RPMI7951 (cell line): ENCODE measurements at regions not wholly inside any gene's neighbourhood (a gene's known extent, or its start where the extent isn't known, plus 50 kb on each side); places are given as distances from the start of the nearest gene placed in this dataset.

Source experiments
- DNase-seq: peaks from one replicate; pipeline ENCODE4 v3.0.0-alpha.2; 2012; ENCODE audit warnings: low read depth

DNA sequence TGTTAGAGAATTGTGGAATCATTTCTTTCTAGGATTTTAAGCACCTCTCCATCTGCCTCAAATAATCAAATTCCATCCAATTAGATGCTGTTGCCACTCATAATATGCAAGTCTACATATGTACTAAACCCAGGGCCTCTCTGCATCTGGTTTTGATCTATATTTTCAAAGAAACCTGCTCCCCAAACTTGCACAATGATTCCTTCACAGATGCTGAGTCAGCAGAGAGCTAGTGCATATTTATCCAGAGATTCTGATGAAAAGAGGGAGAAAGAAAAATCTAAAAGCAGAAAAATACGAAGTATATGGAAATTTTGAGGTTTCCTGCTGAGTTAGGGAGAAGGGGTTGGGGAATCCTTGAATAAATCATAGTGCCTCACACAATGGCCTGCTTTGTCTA, 235.1 kb upstream of the RBFOX1 start:
- DNase-seq, result no peak

DNA sequence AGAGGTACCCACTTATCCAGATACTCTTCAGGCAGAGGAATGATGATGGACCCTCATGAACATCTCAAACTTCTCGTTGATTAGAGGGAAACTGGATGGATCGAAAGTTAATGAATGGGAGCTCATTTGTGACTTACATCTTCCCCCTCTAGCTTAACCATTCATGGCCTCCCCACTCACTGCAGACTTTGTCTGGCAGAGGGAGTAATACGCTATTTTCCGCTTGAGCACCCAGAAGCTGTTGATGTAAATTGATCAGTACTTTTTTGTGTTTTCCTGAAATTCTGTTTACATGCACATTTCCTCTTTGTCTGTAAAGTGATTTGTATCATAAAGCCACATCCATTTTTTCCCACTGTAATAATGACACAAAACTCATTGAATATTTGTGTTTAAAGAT, 239.1 kb upstream of the RBFOX1 start:
- no peak for DNase-seq

DNA sequence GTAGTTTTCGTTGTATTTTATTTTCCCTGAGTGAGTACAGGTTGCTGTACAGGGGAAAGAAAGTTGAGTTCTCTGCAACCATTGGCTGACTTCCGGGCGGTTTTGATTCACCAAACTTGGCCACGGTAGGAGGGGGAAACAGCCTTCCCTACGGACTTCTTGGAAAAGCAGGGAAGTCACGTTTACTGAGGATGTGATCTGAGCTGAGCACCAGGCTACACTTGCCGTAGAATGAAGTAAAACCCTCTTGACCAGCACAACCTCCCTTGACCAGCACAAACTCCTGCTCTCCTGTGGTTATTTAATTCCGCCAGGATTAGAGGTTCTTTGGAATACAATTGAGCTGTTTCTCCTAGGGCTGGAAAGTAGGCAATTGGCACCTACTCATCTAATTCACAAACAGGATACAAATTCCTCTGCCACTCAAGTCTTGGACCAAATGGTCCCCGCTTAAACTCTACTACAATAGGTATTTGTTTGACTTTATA, 242.0 kb upstream of the RBFOX1 start:
- no peak for DNase-seq

DNA sequence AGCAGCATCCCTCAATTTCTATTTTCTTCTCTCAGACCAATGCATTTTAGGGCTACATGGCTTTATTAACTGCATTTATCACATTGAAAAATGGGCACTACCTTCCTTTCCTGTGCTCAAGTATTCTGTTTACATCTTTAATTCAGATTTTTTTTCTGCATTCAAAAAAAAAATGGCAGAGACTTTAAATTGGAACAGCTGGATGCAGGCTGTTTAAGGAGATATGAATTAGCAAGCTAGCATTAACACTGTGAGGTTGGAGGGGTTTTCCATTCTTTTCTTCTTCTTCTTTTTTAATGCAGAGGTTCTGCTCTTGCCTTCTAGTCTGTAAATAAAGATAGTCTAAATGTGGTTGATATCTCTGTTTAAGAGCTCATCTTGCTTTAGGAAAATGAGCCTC, 242.9 kb upstream of the RBFOX1 start:
- no peak for DNase-seq

DNA sequence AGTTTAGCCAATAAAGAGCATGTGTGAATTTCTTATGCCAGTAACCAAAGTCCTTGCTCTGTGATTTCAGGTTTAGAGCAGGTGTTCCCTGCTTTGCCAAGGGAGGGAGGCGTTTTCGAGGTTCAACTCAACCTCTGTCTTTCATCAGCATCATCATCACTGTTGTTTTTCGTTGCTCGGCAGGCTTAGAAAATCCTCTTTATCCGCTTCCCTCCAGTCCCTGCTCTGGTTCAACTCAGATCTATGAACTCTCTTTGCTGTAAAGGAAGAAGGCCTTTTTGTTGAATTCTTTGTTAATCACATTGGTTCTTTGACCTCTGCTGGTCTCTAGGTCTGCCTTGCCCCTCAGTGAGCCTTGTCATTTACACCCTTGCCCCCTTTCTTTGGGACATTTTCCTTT, 243.9 kb upstream of the RBFOX1 start:
- DNase-seq, result no peak

DNA sequence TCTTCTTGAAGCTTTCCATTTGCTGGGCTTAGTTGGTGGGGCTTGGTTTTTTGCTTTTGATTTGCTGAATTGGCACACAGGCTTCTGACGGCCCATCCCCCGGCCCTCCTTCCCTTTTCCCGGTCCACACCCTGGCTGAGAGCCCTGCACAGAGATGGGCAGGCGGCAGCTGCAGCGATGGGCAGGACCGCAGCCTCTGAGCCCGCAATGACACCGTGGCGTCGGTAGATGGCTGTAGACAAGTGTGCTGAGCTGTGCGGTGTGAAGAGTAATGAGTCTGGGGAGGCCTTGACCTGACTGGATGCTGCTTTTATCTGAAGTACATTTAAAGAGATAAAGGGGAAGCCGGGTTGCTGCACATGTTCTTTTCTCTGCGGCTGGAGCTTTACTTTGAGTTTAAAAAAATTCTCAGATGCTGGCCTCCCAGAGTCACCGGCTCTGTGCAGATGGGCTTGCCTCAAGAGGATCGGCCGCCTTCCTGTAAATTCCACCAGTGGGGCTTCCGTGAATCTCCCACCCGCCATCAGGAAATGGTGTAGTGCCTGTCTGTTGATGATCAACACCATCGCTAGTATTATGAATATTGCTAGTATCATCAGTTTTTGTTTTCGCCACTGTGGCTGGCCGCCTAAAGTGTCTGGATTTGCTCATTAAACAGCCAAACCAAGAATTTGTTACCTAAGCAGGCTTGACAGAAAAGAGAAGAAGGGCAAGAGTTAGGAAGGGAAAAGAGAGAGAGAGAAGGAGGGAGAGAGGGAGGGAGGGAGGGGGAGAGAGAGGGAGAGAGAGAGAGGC, 245.6 kb upstream of the RBFOX1 start:
- DNase-seq, result no peak

DNA sequence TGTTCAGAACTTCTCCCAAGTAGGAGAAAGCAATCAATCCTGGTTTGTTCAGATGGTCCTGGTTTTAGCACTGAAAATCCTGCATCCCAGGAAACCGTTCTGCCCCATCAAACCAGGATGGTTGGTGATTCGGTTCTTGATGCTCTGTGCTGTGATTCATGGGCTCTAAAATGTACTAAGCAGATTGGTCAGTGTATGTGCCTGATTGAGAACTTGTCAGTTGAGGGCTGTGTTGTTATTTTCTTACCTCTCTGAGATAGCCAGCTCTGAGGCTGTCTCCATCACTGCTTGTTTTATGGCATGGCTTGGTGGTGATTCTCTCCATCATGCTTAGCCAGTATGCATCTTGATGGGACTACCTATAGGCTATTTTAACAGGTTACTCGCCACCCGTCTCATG, 246.9 kb upstream of the RBFOX1 start:
- no peak for DNase-seq

DNA sequence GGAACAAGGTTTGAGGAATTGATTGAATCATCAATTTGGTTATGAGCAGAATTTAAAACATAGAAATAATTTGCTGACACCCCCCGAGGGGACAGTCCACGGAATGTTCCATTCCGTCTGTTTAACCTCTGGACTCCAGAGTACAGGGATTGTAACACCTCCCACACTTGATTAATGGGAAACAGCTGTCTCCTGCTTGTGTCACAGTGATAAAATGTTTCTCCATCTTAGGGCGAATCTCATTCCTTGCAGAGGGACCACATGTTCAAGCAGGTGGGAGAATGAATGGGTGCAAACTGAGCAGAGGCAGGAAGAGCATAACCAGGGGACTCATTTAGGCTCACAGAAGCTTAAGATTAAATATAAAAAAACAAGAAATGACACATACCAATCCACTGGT, 249.5 kb upstream of the RBFOX1 start:
- DNase-seq, result no peak

DNA sequence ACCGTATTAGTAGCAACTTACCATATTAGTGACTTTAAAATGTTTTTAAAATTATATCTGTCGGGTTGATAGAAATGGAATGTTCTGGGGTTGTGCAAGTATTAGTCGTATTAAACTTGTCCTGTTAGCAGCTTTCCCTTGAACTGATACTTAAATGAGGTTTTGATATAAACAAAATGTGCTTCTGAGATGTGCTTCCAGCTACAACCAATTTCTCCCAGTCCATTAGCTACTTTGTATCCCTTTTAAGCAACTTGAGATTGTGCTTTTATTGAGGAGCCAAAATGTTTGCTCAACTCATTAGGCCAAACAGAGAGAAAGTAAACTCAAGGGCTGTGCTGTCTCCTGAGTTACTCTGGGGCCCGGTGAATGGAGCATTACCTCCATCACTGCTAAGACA, 255.0 kb upstream of the RBFOX1 start:
- no peak for DNase-seq

DNA sequence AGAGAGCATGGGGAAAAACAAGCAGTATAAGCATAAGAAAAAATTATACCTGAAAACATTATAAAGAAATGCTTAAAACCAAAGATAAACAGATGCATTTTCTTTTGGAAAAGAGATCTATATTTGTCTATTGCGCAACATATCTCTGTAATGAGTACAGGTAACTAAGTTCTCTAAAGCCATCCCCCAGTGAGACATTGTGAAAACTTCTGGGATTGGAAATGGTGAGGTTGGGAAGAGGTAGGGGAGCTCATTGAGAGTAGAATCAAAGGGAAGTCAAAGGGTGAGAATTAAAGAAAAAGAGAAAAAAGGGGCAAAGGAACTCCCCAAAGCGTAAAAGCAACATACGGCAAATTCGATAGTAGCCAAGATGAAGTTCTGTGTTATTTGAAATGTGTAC, 257.9 kb upstream of the RBFOX1 start:
- no peak for DNase-seq

DNA sequence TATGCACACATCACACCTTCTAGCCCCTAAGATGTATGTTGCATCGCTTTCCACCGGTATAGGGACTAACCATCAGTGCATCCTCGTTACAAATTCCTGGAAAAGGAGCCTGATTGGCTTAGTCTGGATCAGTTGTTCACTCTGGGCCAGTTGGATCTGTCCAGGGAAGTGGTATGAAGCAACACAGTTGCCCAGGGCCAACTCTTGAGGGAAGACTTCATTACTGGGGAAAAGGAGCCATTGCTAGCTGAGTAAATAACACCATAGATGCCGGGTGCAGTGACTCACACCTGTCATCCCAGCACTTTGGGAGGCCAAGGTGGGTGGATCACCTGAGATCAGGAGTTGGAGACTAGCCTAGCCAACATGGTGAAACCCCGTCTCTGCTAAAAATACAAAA, 275.2 kb upstream of the RBFOX1 start:
- DNase-seq, result no peak

DNA sequence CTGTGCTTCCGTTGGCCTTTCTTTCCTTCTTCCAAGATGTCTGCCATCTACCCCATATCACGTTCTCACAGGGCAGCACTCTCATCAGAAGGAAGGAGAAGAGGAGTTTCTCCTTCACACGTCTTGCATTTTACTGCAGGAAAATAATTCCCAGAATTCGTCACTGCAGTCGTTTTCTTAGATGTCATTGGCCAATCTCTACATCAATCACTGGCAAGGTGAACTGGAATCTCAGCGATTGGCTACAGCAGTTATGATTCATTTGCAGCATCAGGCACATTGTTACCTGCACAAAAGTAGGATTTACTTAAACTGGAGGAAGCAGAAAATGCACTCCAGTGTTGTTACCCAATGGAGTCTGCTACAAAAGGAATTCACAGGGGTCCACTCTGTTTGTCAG, 277.2 kb upstream of the RBFOX1 start:
- no peak for DNase-seq

DNA sequence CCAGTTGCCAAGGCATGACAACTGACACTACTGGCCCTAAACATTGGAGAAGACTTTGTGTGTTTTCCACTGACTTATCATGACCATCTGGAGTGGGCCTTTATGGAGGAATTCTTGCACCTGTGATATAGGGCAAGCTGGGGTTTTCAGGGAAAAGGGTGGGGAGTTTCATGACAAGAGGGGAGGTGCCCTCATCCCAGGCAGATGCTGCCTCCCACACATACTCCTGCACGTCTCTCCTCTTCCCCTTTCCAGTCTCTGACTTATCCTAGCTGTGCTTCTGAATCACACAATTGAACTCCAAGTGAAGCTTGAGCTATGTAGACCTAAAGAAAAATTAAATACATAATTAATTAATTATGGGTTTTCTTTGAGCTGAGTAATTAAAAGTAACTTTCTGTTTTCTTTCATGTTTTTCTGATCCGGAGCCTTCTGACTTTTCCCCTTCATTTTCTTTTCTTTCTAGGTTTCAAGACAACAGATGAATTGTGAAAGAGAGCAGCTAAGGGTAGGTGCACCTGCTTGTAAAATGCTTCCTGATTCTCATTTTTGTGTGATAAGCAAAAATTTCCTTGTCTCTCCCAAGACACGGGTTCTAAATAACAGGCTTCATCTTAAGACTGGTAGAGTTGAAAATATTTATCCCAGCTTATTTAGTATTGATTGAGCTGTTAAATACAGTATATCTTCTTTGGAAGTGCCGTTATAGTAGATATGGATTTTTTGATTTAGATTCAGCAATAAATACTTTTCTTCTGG, 280.9 kb upstream of the RBFOX1 start:
- DNase-seq, result no peak

DNA sequence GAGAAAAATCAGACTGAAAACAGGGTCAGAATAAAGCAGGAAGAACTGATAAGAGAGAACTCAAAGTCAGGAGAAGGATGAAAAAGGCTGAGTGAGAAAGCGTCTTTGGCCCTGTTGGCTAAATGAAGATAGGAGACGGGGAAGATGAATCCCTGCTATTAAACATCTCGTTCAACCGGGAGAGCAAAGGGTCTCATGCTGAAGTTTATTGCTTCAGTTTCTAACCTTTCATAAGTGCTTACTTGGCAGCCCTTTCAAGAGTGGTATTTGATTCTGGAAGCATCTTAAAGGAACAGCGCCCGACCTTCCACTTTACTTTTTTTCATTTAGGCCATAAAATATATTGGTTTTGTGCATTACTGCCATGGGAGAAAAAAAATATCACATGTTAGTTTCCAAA, 288.3 kb upstream of the RBFOX1 start:
- no peak for DNase-seq

DNA sequence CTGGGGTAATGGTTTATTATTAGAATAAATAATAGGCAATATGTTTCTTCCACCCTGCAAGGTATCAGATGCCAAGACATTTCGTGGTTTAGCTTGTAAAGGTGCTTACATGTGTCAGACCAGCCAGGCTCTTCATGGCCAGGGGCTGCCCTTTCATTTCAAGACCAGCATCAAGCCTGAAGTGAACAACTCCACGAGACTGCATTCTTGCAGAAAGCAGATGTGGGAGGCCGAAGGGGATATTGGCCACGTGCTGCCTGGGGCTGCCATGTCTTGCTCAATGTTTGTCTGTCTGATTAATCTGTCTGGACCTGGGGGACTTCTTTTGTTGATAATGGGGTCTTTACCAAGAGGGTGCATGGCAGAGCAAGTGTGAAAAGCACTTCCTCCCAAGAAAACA, 294.2 kb upstream of the RBFOX1 start:
- DNase-seq, result no peak

DNA sequence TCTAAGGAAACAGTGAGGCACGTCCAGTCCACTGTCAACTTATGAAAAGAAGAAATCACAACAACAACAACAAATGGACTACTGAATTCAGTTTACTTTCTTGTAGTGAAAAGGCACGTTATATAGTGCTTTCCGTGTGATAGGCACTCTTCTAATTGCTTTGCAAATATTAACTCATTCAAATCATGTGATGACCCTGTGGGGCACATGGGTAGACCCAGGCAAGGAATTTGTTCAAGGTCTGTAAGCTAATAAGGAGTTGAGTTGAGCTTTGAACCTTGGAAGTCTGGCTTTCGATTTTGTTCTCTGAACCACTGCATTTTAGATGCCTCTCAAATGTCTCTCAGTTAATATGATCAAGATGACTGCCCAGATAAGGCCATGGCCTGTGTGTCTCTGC, 295.1 kb upstream of the RBFOX1 start:
- DNase-seq, result no peak

DNA sequence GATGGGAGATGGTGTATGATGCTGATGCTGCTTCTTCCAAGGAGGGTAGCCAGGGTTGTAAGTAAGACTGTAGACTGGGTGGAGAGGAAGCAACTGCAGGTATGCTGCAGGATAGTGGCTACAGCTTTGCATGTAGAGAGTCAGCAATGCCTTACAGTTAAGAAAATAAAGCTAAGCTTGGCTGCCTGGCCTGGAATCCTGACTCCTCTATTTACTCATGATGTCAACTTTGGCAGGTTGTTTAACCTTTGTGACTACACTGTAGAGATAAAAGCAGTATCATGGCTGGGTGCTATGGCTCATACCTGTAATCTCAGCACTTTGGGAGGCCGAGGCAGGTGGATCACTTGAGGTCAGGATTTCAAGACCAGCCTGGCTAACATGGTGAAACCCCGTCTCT, 301.6 kb upstream of the RBFOX1 start:
- DNase-seq, result no peak

DNA sequence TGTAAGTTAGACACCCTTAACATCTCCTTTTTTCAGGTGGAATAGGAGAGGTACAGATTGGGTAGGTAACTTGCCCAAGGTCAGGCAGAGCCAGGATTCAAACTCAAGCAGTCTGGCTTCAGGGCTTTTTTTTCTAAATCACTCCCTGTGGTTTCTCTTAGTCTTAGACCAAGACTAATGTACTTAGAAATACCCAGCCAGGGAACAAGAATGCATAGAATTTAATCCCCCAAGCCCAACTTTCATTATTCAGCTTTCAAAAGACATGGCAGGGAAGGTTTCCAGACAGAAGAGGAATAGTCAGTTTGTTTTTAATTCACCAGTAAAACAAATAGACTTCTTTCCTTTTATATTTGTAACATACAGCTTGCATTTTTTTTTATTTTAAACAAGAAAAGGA, 305.2 kb upstream of the RBFOX1 start:
- DNase-seq, result no peak

DNA sequence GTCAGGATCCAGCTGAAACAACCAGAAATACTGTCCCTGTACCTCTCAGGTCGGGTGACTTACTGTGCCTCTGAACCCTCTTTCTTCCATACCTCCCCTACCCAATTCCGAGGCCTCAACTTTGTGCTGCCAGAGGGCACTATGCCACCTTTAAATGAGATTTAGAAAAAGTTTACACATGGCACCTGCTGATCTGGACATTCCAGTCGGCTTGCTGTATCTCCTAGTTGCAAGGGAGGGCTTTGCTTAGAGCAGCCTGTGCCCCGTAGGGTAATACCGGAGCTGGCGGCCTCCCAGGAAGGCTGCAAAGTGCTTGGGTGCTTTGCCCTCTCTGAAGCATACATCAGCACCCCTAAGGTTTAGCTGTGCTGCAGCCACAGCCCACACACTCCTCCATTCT, 306.0 kb upstream of the RBFOX1 start:
- no peak for DNase-seq

DNA sequence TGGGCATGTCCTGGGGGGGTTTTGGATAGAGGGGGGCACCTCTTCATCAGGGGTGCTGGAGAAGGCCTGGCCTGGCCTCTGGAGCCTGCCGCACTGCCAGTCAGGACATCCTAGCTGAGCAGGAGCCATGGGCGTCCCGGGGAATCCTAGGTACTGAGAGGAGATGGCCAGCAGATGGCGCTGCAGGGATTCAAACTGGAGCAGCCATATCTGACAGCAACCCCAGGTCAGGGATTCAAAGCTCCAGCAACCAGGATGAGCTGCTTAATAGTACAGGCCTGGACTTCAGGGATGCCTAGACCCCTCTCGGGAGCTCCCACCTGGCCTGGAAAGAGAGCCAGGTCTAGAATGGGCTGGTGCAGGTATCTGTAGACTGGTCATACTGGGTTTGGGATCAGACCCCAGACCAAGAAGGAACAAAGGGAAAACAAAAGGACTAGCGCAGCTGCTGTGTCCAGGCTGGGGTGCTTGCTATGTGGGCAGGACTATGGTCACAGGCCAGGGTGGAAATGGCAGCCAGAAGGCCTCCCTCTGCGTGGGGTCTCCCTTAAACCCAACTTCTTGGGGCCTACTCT, 306.9 kb upstream of the RBFOX1 start:
- peak; percentile 10 for DNase-seq

DNA sequence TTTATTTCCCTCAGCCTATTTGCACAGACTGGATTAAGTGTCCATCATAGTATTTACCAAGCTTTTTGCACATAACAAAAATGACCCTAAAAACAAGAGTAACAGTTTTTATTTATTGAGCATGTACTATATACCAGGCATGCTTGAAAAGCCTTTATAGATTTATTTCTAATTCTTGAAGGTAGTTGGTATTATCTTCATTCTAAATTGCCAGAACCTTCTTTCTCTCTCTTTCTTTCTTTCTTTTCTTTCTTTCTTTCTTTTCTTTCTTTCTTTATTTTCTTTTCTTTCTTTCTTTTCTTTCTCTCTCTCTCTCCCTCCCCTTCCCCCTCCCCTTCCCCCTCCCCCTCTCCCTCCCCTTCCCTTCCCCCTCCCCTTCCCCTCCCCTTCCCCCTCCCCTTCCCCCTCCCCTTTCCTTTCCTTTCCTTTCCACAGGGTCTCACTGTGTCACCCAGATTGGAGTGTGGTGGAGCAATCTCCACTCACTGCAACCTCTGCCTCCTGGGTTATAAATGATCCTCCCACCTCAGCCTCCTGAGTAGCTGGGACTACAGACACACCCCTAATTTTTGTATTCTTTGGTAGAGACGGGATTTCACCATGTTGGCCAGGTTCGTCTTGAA, 310.9 kb upstream of the RBFOX1 start:
- DNase-seq, result no peak

DNA sequence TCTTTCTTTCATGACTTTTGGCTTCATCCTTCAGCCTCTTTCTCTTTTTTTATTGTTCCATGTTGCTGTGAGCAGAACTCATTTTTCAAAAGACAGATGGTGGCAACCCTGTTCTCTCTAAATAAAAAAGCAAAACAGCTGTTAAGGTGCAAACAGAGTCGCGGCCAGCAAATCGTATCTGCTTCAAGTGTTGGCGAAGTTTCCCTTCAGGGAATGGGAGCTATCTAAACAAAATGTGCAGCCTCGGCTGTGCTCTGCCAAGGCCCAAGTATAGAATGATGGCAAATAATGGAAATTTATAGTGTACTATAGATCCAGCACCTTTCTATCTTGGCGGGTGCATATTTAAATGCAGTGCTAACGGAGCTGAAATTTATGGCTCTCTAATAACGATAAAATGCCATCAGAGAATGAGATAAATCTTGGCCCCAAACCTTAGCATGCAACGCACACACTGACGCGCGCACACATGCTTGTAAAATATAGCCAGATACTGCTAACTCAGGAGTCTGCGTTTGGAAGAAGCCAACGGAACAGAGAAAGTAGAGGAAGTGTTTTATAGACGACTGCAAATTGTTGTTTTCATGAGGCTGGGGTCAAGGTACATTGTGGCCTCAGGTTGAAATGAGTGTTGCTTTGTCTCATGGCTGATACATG, 315.5 kb upstream of the RBFOX1 start:
- DNase-seq, result no peak
